ENCODE measurements at regions not wholly inside any gene's neighbourhood (a gene's known extent, or its start where the extent isn't known, plus 50 kb on each side); places are given as distances from the start of the nearest gene placed in this dataset.
A peak's percentile ranks its signal among the peaks of the same experiment; 100 is the strongest.

DNA sequence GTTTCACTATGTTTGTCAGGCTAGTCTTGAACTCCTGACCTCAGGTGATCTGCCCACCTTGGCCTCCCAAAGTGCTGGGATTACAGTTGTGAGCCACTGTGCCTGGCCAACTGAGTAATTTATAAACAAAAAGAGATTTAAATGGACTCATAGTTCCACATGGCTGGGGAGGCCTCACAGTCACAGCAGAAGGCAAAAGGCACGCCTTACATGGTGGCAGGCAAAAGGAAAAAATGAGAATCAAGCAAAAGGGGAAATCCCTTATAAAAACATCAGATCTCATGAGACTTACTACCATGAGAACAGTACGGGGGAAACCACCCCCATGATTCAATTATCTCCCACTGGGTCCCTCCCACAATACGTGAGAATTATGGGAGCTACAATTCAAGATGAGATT lies 73.2 kb upstream of the TIAM1 start:
- peak in 1 of 4 experiments; percentile 8 for DNase-seq (ENCODE audit: low read depth in 4 of 4, low spot score in 1 of 4)

DNA sequence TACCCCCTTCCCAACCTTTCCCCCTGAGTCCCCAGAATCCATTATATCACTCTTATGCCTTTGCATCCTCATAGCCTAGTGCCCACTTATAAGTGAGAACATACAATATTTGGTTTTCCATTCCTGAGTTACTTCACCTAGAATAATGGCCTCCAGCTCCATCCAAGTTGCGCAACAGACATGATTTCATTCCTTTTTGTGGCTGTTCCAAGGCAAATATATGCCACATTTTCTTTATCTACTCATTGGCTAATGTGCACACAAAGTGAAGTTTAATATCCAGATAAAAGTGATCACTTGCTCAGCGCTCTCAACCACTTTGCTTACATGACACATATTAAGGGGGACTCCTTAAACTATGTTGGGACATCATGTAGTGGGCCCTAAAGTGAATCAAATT lies 72.4 kb upstream of the TIAM1 start:
- DNase-seq (ENCODE audit: low read depth in 4 of 4, low spot score in 1 of 4), result no peak

DNA sequence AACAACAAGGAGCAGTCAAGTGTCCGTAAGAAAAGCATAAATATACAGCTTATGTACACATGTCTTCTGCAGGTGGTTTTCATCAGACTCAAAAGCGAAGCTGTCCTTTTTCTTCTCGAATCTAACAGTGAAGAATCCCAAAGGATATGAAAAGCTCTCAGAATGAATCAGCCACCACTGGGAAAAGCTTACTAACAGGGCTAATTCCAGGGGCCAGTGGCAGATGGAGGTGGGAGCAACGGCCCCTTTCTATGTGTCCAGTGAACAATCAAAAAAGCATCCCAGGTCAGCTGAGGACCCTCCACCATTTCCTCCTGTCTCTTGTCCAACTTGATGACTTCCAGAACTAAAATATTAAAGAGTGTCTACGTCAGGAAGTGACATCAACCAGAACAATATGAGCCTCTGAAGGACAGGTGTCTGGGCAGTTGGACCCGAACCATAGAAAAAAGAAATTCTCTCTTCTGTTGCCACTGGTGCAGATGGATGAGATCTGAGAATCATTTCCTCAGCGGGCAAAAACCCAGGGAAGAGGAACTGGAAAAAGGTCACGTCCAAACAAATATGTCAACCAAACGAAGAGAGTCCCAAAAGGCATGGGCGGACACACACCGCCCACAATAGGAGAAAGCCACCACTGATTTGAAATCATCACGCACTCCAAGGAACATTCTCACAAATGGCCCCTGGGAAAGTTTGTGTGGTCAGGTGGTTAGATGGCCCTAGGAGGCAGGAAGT lies 70.4 kb upstream of the TIAM1 start:
- DNase-seq (ENCODE audit: low read depth in 4 of 4, low spot score in 1 of 4), result no peak

DNA sequence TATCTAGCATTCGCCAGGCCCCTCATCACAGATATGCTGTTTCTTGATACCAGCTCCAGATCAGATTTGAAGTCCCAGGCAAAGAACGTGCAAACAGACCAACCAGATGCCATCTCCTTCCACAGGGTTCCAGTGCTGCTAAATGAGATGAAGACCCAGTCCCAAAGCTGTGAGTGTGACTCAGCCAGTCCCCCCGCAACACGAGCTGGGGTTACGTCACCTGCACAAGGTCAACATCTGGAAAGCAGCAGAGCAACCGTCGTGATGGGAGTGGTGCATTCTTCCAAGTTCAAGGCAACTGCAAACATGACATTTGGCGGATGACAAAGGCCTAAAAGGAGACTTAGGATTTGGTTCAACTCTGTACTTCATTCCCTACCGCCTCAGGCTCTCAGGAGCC lies 69.6 kb upstream of the TIAM1 start:
- DNase-seq (ENCODE audit: low read depth in 4 of 4, low spot score in 1 of 4), result no peak

- DNase-seq (ENCODE audit: low read depth in 4 of 4, low spot score in 1 of 4), result no peak
Observed at GRCh38 chr21:31410499-31411131, 66.6 kb upstream of the TIAM1 start.

- no peak for DNase-seq (ENCODE audit: low read depth in 4 of 4, low spot score in 1 of 4)
Observed at GRCh38 chr21:31409831-31410487, 65.9 kb upstream of the TIAM1 start.

GRCh38 chr21:31408301-31409088 lies 64.4 kb upstream of the TIAM1 start:
- no peak for DNase-seq (ENCODE audit: low read depth in 4 of 4, low spot score in 1 of 4)

GRCh38 chr21:31406510-31406909 lies 62.4 kb upstream of the TIAM1 start:
- DNase-seq (ENCODE audit: low read depth in 4 of 4, low spot score in 1 of 4), result no peak

DNA sequence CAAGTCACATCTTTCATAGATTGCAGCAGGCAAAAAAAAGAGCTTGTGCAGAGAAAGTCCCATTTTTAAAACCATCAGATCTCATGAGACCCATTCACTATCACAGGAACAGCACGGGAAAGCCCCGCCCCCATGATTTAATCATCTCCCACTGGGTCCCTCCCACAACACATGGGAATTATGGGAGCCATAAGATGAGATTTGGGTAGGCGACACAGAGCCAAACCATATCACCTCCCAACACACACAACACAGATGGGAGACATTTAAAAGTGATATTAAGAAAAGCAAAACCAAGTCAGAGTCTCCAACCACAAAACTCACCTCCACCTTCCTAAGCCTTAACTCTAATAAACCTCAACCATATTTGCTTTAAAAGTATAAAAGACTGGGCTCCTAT lies 61.5 kb upstream of the TIAM1 start:
- no peak for DNase-seq (ENCODE audit: low read depth in 4 of 4, low spot score in 1 of 4)

GRCh38 chr21:31403596-31404333 lies 59.7 kb upstream of the TIAM1 start:
- no peak for DNase-seq (ENCODE audit: low read depth in 4 of 4, low spot score in 1 of 4)

DNA sequence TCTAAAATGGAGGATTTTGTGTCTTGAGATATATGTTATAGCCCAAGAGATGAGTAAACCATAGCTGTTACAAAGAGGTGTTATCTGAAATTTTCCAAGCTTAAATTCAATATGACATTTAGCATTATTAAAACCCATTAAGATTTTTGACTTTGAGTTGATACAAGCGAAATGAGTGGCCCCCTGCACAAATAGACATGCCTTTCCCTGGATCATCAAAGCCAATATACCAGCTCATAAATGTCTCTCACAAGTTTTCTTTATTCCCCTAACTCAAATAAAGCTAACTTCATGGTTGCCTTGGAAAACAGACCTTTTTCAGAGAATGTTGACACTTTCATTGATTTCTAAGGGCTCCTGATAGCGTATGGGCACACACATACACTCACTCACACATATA lies 55.5 kb upstream of the TIAM1 start:
- no peak for DNase-seq (ENCODE audit: low read depth in 4 of 4, low spot score in 1 of 4)

DNA sequence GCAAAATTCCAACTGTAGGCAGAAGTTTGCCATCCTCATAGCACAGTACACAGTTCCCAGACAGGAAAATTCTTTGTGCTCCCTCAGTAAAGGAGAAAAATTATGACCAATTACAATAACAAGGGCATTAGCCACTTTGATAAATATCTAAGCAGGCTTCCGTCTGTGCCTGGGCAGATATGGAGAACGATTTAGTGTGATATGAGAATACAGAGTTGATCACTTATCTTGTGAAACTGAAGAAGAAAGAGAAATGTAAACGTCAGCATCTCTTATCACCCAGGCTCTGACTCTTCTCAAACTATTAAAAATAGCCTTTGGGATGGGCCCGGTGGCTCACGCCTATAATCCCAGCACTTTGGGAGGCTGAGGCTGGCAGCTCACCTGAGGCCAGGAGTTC lies 54.5 kb upstream of the TIAM1 start:
- no peak for DNase-seq (ENCODE audit: low read depth in 4 of 4, low spot score in 1 of 4)

DNA sequence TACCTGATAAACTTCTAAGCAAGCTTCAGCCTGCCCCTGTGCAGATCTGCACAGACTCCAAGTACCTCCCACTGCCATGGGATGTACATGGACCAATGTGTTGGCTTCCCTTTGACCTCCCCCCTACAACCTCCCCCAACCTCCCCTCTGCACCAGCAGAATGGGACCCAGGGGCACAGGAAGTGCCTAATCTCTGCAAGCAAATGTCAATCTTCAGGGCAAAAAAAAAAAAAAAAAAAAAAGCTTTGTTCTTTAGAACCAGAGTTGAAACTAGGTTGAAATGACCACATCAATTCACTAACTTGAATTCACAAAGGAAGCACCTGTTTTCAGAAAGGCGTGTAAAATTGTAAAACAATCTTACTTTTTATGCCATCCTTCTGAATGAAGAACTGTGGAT lies 53.9 kb upstream of the TIAM1 start:
- DNase-seq (ENCODE audit: low read depth in 4 of 4, low spot score in 1 of 4), result no peak

DNA sequence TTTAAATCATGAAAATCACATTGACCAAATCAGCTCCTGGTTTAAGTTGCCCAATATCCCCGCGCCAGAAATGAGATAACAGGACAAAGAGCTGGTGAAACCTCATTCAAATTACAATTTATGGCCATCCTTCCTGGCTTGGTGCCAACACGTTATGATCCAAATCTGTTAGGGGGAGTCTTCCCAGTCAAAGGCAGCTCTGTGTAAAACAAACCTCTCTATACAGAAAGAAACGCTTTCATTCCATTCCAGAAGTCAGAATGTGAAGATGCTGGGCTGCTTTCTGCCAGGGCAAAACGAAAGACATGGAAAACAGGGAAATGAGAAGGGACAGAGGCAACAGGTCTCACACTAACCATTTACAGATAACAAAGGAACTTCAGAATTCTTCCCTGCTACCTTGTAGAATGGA lies 53.5 kb upstream of the TIAM1 start:
- no peak for DNase-seq (ENCODE audit: low read depth in 4 of 4, low spot score in 1 of 4)

GRCh38 chr21:31397030-31397429 lies 53.0 kb upstream of the TIAM1 start:
- DNase-seq (ENCODE audit: low read depth in 4 of 4, low spot score in 1 of 4), result no peak

DNA sequence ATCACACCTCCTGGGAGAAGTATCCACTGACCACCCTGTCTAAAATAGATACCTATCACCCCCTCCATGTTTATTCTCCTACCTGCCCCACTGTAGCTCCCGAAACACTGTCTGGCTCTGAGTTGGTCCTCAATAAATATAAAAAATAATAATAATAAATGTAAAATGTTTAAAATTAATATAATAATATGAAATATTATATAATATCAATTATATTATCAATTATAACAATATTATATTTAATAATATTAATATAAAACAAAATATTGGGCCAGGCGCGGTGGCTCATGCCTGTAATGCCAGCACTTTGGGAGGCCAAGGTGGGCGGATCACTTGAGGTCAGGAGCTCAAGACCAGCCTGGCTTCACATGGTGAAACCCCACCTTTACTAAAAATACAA lies 52.3 kb upstream of the TIAM1 start:
- no peak for DNase-seq (ENCODE audit: low read depth in 4 of 4, low spot score in 1 of 4)

GRCh38 chr21:31395791-31396190 lies 51.7 kb upstream of the TIAM1 start:
- DNase-seq (ENCODE audit: low read depth in 4 of 4, low spot score in 1 of 4), result no peak

DNA sequence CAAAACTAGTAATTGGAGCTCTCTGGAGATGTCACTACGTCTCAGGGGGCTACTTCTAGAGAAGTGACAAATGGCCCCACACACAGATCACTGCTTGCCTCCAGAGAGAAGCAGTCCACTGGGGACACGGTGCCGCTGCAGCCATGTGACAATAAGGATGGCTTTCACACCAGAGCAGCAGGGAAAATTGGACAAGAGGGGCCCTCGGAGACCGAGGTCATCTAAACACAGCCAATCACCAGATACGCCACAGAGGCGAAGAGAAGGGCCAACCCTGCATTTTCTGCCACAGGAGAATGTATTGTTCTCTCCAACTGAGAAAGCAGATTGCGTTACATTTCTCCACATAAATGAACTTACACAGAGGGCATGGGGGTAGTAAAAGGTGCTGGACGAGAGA lies 51.2 kb upstream of the TIAM1 start:
- no peak for DNase-seq (ENCODE audit: low read depth in 4 of 4, low spot score in 1 of 4)

- no peak for DNase-seq (ENCODE audit: low read depth in 4 of 4, low spot score in 1 of 4)
Observed at GRCh38 chr21:31394309-31394708, 50.2 kb upstream of the TIAM1 start.

Measured in stimulated activated CD4-positive, alpha-beta T cell treated with anti-CD3 and anti-CD28 coated beads, Interleukin-1b, Interleukin-23, amount 100 ng/mL, for 24 hours (primary cell).